ENCODE measurements at regions not wholly inside any gene's neighbourhood (a gene's known extent, or its start where the extent isn't known, plus 50 kb on each side); places are given as distances from the start of the nearest gene placed in this dataset.

DNA sequence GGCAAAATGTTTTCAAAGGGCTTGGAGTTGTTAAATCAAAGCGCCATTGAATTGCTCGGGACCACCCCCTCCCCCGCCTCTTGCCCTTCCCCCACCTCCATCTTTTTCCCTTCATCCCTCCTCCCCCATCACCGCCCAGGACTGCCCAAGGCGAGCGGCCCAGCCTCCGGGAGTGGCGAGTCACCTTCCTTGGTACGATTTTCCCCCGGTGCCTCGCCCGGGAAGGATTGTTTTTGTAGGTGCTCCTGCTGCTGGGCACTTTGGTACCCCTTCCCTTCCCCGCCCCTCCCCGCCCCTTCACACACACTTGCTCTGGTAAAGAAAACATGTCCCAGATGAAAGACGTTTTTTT is 61.2 kb downstream of the TMEM174 start:
- Histone ChIP-seq H3K4me2 (ENCODE audit: insufficient read depth, low read length) (no peak overlapping the region), H3K9me3 (replicated peaks; ENCODE audit: control insufficient read depth, insufficient read depth, low read length) (no peaks in the 10 kb centered on the region), H4K20me1 (replicated peaks; ENCODE audit: control insufficient read depth, extremely low read depth, insufficient read depth, low read length) (no peaks in the 10 kb centered on the region), H3K27ac (ENCODE audit: insufficient read depth, low read depth, low read length) (no peak overlapping the region), H3K79me2 (ENCODE audit: control insufficient read depth, insufficient read depth, low read length) (no peaks in the 10 kb centered on the region), H3K9ac (replicated peaks; ENCODE audit: extremely low read depth, insufficient read depth, low read length) (no peak overlapping the region), H3K4me1 (ENCODE audit: control insufficient read depth, extremely low read depth, insufficient read depth, low read length) (peaks cover 5% of the 10 kb centered on the region), H3K36me3 (ENCODE audit: control insufficient read depth in 2 of 2, extremely low read depth in 1 of 2, insufficient read depth in 2 of 2, low read length in 2 of 2) (no peaks in the 10 kb centered on the region), H3K27me3 (ENCODE audit: control insufficient read depth in 2 of 2, insufficient read depth in 2 of 2, low read length in 2 of 2) (peaks cover 72 to 97% of the 10 kb centered on the region in 2 experiments), H3K4me3 (replicated peaks in 1 of 3; ENCODE audit: insufficient read depth in 1 of 3, low read depth in 1 of 3, low read length in 3 of 3) (no peak overlapping the region), H2AFZ (ENCODE audit: low read depth, low read length) (no peak overlapping the region), H3K9me1 (replicated peaks; ENCODE audit: control insufficient read depth, extremely low read depth, insufficient read depth, low read length) (no peaks in the 10 kb centered on the region)
- dilution Hi-C loops (cut with MboI; ENCODE audit: extremely low pct_ligation_motif_present, low sequenced_read_pairs) (no loop called here), intact Hi-C loops (cut with micrococcal nuclease) (loop anchor here (5.0 kb wide), 1 partner anchor 63 kb away; no protein-coding TSS in a partner anchor)
- DNase-seq (ENCODE audit: low read depth, low spot score) = no peak
- CTCF ChIA-PET = interaction anchor here (1.0 to 1.4 kb wide), 3 partner anchors 16 to 217 kb away, joined by 3 to 8 read pairs (median 3); no protein-coding TSS in a partner anchor
- POLR2A ChIA-PET = no interaction called here
- TF ChIP-seq, protein P1, sequence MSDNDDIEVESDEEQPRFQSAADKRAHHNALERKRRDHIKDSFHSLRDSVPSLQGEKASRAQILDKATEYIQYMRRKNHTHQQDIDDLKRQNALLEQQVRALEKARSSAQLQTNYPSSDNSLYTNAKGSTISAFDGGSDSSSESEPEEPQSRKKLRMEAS (IDR thresholded peaks at IDR 0.05; ENCODE audit: insufficient read depth, insufficient read length) = no peak
- TF ChIP-seq EZH2 (IDR thresholded peaks at IDR 0.05; ENCODE audit: borderline replicate concordance, low read depth, low read length, severe bottlenecking) (no peak), POLR2A (IDR thresholded peaks at IDR 0.05; ENCODE audit: low read depth, low read length) (no peak), MYC (IDR thresholded peaks at IDR 0.05; ENCODE audit: low read depth, low read length) (no peak), JUN (IDR thresholded peaks at IDR 0.05; ENCODE audit: borderline replicate concordance, insufficient read depth, insufficient read length, low read depth) (no peak), GATA2 (IDR thresholded peaks at IDR 0.05; ENCODE audit: insufficient read depth, insufficient read length, low read depth, low read length) (no peak), FOS (IDR thresholded peaks at IDR 0.05; ENCODE audit: borderline replicate concordance, insufficient read depth, low read length) (no peak), POLR2AphosphoS5 (IDR thresholded peaks at IDR 0.05; ENCODE audit: insufficient read depth, low read depth, low read length) (no peak)
- TF ChIP-seq, protein P2, sequence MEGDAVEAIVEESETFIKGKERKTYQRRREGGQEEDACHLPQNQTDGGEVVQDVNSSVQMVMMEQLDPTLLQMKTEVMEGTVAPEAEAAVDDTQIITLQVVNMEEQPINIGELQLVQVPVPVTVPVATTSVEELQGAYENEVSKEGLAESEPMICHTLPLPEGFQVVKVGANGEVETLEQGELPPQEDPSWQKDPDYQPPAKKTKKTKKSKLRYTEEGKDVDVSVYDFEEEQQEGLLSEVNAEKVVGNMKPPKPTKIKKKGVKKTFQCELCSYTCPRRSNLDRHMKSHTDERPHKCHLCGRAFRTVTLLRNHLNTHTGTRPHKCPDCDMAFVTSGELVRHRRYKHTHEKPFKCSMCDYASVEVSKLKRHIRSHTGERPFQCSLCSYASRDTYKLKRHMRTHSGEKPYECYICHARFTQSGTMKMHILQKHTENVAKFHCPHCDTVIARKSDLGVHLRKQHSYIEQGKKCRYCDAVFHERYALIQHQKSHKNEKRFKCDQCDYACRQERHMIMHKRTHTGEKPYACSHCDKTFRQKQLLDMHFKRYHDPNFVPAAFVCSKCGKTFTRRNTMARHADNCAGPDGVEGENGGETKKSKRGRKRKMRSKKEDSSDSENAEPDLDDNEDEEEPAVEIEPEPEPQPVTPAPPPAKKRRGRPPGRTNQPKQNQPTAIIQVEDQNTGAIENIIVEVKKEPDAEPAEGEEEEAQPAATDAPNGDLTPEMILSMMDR (IDR thresholded peaks at IDR 0.05; ENCODE audit: extremely low read depth in 1 of 2, insufficient read depth in 1 of 2, low read depth in 1 of 2, low read length in 2 of 2) = no peak
- no peak for FAIRE-seq
- BruUV-seq (replicated peaks) = no TSS peak
